ENCODE measurements at regions not wholly inside any gene's neighbourhood (a gene's known extent, or its start where the extent isn't known, plus 50 kb on each side); places are given as distances from the start of the nearest gene placed in this dataset.

GRCh38 chr21:27221077-27221476 lies 254.2 kb upstream of the ADAMTS5 start:
- TF ChIP-seq POLR2A (IDR thresholded peaks at IDR 0.05) (no peak), CTCF (IDR thresholded peaks at IDR 0.05) (no peak)
